ENCODE measurements at regions not wholly inside any gene's neighbourhood (a gene's known extent, or its start where the extent isn't known, plus 50 kb on each side); places are given as distances from the start of the nearest gene placed in this dataset.

DNA sequence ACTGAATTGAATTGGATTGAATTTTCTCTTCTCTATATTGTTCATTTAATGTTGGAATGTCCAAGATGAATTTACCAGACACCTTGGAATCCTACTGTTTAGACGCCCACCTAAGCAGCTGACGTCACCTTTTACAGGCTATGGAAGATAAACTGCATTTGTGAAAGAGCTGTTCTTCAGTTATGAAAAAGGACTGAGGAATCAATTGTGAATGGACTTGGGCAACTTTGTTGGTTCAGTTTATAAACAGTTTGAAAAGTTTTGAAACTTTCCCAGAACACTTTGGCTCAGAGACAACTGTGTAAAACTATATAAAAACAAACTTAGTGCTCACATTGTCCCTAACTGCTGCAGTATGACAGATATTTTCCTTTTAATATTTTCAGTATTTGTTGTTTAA, 590.8 kb upstream of the SPRY2 start:
- TF ChIP-seq, protein P1, sequence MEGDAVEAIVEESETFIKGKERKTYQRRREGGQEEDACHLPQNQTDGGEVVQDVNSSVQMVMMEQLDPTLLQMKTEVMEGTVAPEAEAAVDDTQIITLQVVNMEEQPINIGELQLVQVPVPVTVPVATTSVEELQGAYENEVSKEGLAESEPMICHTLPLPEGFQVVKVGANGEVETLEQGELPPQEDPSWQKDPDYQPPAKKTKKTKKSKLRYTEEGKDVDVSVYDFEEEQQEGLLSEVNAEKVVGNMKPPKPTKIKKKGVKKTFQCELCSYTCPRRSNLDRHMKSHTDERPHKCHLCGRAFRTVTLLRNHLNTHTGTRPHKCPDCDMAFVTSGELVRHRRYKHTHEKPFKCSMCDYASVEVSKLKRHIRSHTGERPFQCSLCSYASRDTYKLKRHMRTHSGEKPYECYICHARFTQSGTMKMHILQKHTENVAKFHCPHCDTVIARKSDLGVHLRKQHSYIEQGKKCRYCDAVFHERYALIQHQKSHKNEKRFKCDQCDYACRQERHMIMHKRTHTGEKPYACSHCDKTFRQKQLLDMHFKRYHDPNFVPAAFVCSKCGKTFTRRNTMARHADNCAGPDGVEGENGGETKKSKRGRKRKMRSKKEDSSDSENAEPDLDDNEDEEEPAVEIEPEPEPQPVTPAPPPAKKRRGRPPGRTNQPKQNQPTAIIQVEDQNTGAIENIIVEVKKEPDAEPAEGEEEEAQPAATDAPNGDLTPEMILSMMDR (IDR thresholded peaks at IDR 0.05), result no peak
- TF ChIP-seq EP300 (IDR thresholded peaks at IDR 0.05) (no peak), POLR2A (IDR thresholded peaks at IDR 0.05) (no peak)

All from sigmoid colon (tissue), 4 donors.